Panc1 (cell line): ENCODE measurements at regions not wholly inside any gene's neighbourhood (a gene's known extent, or its start where the extent isn't known, plus 50 kb on each side); places are given as distances from the start of the nearest gene placed in this dataset.

Experiments
- ATAC-seq: fragments of 200-7000 bp; cut with Tn5 transposase; 2 replicates; pipeline ENCODE4 v1.9.1; 2020; ENCODE audit warnings: mild to moderate bottlenecking, moderate library complexity
- BruUV-seq: library from RNA; stranded (reverse); fragments of 400-500 nt; replicated peaks from 2 replicates; lab custom pipeline; 2021; lab: Mats Ljungman, UMichigan
- CTCF ChIA-PET: fragments of 300-600 bp; sonication (Branson Sonifier 250); formaldehyde crosslinking; loops from one replicate; lab custom pipeline; 2022; ENCODE audit warnings: antibody characterized with exemption; lab: Charles Lee
- POLR2A ChIA-PET: fragments of 300-600 bp; sonication (Branson Sonifier 250); formaldehyde crosslinking; loops from one replicate; lab custom pipeline; 2022; ENCODE audit warnings: antibody characterized with exemption; lab: Charles Lee
- DNase-seq: peaks from one replicate; pipeline ENCODE4 v3.0.0-alpha.2; 2010; ENCODE audit warnings: low read depth, low spot score
- H3K27ac ChIP-seq: 2 replicates; pipeline ENCODE4 v1.5.1; 2011; ENCODE audit warnings: mild to moderate bottlenecking, low read length, inconsistent platforms
- H3K27me3 ChIP-seq: fragments of 200-500 bp; sonication (Bioruptor generic); 2 replicates; pipeline ENCODE4 v1.6.0; 2014; ENCODE audit warnings: low read length, inconsistent platforms; ENCODE audit not compliant: control insufficient read depth, insufficient read depth
- H3K36me3 ChIP-seq: fragments of 200-500 bp; sonication (Bioruptor generic); 2 replicates; pipeline ENCODE4 v1.5.1; 2014; ENCODE audit warnings: inconsistent platforms, mild to moderate bottlenecking, low read length, moderate library complexity; ENCODE audit not compliant: control insufficient read depth, insufficient read depth
- H3K4me1 ChIP-seq: 2 replicates; pipeline ENCODE4 v1.5.1; 2011; ENCODE audit warnings: inconsistent platforms, mild to moderate bottlenecking, low read length, moderate library complexity; ENCODE audit not compliant: control insufficient read depth, insufficient read depth
- H3K4me3 ChIP-seq, 2 experiments: 2 replicates each; pipeline ENCODE4 v1.5.1; 2011 to 2012; ENCODE audit warnings: low read depth in 2 of 2, low read length in 2 of 2, mild to moderate bottlenecking in 2 of 2, inconsistent platforms in 1 of 2, moderate library complexity in 1 of 2
- H3K9me3 ChIP-seq: fragments of 200-500 bp; sonication (Bioruptor generic); 2 replicates; pipeline ENCODE4 v1.5.1; 2014; ENCODE audit warnings: low read depth, mild to moderate bottlenecking, inconsistent platforms, low read length, moderate library complexity; ENCODE audit not compliant: control insufficient read depth, insufficient read depth
- POLR2AphosphoS5 ChIP-seq: IDR thresholded peaks from 2 replicates; pipeline ENCODE4 v1.6.1; 2012; ENCODE audit warnings: mild to moderate bottlenecking, low read depth, low read length, moderate library complexity
- SIN3A ChIP-seq: IDR thresholded peaks from 2 replicates; pipeline ENCODE4 v1.6.1; 2012; ENCODE audit warnings: low read depth, mild to moderate bottlenecking, low read length, moderate library complexity, borderline replicate concordance; ENCODE audit not compliant: insufficient read depth
- TCF7L2 ChIP-seq: IDR thresholded peaks from 2 replicates; pipeline ENCODE4 v1.6.1; 2011; ENCODE audit warnings: mild to moderate bottlenecking, low read depth, low read length, inconsistent platforms
- in situ Hi-C: cut with HindIII; loops from 2 replicates; pipeline ENCODE4 v1.10.0; 2016; ENCODE audit warnings: low sequenced_read_pairs, low pct_unique_long_range_greater_than_20kb
- intact Hi-C: fragments of 100-400 bp; cut with micrococcal nuclease; formaldehyde crosslinking; loops from one replicate; pipeline ENCODE4 v1.10.0; 2022; ENCODE audit not compliant: unreplicated experiment
- TF ChIP-seq, protein P1 (sequence below), 2 experiments: IDR thresholded peaks; 2 replicates each; pipeline ENCODE4 v1.6.1; 2011 to 2012; ENCODE audit warnings: low read depth in 2 of 2, control low read depth in 1 of 2, low read length in 1 of 2, mild to moderate bottlenecking in 1 of 2, moderate library complexity in 1 of 2; ENCODE audit not compliant: insufficient read depth in 1 of 2
- TF ChIP-seq, protein P2 (sequence below): fragments of 450-650 bp; IDR thresholded peaks from 2 replicates; pipeline ENCODE4 v1.5.1; 2017; ENCODE audit warnings: mild to moderate bottlenecking

DNA sequence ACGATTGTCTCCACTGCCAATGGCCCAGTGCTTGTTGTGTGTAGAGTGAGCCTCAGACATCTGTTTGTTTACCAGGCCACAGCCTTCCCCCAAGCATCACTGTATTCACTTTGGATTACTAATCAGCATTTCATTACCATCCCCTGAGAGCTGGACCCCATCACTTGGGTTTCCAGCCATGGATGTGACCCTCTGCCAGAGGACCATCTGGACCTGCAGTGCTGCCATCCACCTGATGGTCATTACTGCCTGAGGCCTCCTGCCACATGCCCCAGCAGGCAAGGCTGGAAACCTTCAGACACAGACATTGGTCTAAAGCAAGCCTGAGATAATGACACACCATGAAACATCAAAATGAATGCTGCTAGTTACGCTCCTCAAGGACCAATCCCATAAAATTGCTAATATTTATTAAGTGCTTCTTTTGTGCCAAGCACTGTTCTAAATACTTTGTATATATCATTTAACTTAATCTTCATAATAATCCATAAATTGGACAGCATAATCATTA lies 2096.3 kb upstream of the CELF4 start:
- TF ChIP-seq POLR2AphosphoS5 (no peak), TCF7L2 (no peak), SIN3A (no peak)
- TF ChIP-seq, protein P1, sequence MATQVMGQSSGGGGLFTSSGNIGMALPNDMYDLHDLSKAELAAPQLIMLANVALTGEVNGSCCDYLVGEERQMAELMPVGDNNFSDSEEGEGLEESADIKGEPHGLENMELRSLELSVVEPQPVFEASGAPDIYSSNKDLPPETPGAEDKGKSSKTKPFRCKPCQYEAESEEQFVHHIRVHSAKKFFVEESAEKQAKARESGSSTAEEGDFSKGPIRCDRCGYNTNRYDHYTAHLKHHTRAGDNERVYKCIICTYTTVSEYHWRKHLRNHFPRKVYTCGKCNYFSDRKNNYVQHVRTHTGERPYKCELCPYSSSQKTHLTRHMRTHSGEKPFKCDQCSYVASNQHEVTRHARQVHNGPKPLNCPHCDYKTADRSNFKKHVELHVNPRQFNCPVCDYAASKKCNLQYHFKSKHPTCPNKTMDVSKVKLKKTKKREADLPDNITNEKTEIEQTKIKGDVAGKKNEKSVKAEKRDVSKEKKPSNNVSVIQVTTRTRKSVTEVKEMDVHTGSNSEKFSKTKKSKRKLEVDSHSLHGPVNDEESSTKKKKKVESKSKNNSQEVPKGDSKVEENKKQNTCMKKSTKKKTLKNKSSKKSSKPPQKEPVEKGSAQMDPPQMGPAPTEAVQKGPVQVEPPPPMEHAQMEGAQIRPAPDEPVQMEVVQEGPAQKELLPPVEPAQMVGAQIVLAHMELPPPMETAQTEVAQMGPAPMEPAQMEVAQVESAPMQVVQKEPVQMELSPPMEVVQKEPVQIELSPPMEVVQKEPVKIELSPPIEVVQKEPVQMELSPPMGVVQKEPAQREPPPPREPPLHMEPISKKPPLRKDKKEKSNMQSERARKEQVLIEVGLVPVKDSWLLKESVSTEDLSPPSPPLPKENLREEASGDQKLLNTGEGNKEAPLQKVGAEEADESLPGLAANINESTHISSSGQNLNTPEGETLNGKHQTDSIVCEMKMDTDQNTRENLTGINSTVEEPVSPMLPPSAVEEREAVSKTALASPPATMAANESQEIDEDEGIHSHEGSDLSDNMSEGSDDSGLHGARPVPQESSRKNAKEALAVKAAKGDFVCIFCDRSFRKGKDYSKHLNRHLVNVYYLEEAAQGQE (IDR thresholded peaks at IDR 0.05; ENCODE audit: insufficient read depth in 1 of 2, low read depth in 2 of 2, low read length in 1 of 2) = no peak
- TF ChIP-seq, protein P2, sequence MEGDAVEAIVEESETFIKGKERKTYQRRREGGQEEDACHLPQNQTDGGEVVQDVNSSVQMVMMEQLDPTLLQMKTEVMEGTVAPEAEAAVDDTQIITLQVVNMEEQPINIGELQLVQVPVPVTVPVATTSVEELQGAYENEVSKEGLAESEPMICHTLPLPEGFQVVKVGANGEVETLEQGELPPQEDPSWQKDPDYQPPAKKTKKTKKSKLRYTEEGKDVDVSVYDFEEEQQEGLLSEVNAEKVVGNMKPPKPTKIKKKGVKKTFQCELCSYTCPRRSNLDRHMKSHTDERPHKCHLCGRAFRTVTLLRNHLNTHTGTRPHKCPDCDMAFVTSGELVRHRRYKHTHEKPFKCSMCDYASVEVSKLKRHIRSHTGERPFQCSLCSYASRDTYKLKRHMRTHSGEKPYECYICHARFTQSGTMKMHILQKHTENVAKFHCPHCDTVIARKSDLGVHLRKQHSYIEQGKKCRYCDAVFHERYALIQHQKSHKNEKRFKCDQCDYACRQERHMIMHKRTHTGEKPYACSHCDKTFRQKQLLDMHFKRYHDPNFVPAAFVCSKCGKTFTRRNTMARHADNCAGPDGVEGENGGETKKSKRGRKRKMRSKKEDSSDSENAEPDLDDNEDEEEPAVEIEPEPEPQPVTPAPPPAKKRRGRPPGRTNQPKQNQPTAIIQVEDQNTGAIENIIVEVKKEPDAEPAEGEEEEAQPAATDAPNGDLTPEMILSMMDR = no peak
- Histone ChIP-seq H3K9me3 (no peaks in the 10 kb centered on the region), H3K27ac (no peak overlapping the region), H3K4me3 (no peak overlapping the region), H3K27me3 (no peaks in the 10 kb centered on the region), H3K4me1 (no peaks in the 10 kb centered on the region), H3K36me3 (no peaks in the 10 kb centered on the region)
- no peak for DNase-seq
- ChIA-PET CTCF (no interaction called here), POLR2A (no interaction called here)
- in situ Hi-C loops (no loop called here), intact Hi-C loops (no loop called here)
- no peak for ATAC-seq
- no TSS peak for BruUV-seq

DNA sequence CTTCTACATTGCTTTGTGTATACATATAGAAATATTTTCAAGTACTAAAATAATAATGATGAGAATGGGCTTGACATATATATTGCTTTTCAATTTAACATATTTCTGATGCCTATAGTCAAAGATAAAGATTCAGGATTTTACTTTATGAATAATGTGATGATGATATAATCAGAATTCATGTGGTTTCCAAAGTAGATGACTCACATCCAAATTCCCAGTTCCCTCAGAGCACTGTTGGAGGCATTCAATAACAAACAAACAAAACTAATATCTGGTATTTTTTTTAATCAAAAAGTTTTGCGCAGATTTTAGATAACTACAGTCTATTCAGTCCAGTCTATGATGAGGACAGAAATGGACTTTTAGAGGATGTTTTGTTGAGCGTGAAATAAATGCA lies 2094.5 kb upstream of the CELF4 start:
- POLR2A ChIA-PET = no interaction called here
- in situ Hi-C loops (no loop called here), intact Hi-C loops (no loop called here)
- Histone ChIP-seq H3K36me3 (no peaks in the 10 kb centered on the region), H3K9me3 (no peaks in the 10 kb centered on the region), H3K27me3 (no peaks in the 10 kb centered on the region), H3K27ac (no peak overlapping the region), H3K4me1 (no peaks in the 10 kb centered on the region), H3K4me3 (no peak overlapping the region)
- CTCF ChIA-PET = no interaction called here
- no peak for ATAC-seq
- no peak for DNase-seq
- TF ChIP-seq TCF7L2 = no peak
- TF ChIP-seq, protein P1 (IDR thresholded peaks at IDR 0.05; ENCODE audit: insufficient read depth in 1 of 2, low read depth in 2 of 2, low read length in 1 of 2) = no peak
- no peak for TF ChIP-seq SIN3A
- TF ChIP-seq POLR2AphosphoS5 = no peak
- no TSS peak for BruUV-seq
